Esophagus muscularis mucosa (tissue), 4 donors: ENCODE measurements at regions not wholly inside any gene's neighbourhood (a gene's known extent, or its start where the extent isn't known, plus 50 kb on each side); places are given as distances from the start of the nearest gene placed in this dataset.

ENCODE experiments used
- CTCF ChIP-seq, 3 experiments: fragments of 200-600 bp in 2 of 3; fragments of 450-650 bp in 1 of 3; sonication (generic) in 2 of 3; IDR thresholded peaks; one replicate each; pipeline ENCODE4 v1.5.1; 2017 to 2019; ENCODE audit warnings: antibody characterized with exemption in 3 of 3, mild to moderate bottlenecking in 2 of 3, moderate library complexity in 1 of 3
- EP300 ChIP-seq: sonication (generic); formaldehyde crosslinking; IDR thresholded peaks from one replicate; pipeline ENCODE4 v1.6.1; 2017; ENCODE audit warnings: antibody characterized with exemption
- POLR2A ChIP-seq: fragments of 450-650 bp; IDR thresholded peaks from one replicate; pipeline ENCODE4 v1.6.1; 2017; ENCODE audit warnings: antibody characterized with exemption, moderate library complexity, mild to moderate bottlenecking, low read depth
- POLR2AphosphoS5 ChIP-seq, 2 donors: sonication (generic); formaldehyde crosslinking; IDR thresholded peaks; one replicate each; pipeline ENCODE4 v1.6.1; 2017; ENCODE audit warnings: antibody characterized with exemption in 2 of 2

- TF ChIP-seq CTCF (IDR thresholded peaks at IDR 0.05): no peak
- TF ChIP-seq POLR2A: no peak
- TF ChIP-seq EP300: no peak
- no peak for TF ChIP-seq POLR2AphosphoS5 (IDR thresholded peaks at IDR 0.05)
Measured at GRCh38 chr4:1504595-1505500, 98.6 kb upstream of the NKX1-1 start.
